NT2/D1 (cell line): ENCODE measurements at regions not wholly inside any gene's neighbourhood (a gene's known extent, or its start where the extent isn't known, plus 50 kb on each side); places are given as distances from the start of the nearest gene placed in this dataset.

Source experiments
- SUZ12 ChIP-seq: IDR thresholded peaks from 2 replicates; pipeline ENCODE4 v1.6.1; 2011; ENCODE audit not compliant: insufficient read length, insufficient read depth; ENCODE audit errors: extremely low read depth
- YY1 ChIP-seq: IDR thresholded peaks from 2 replicates; pipeline ENCODE4 v1.6.1; 2011; ENCODE audit not compliant: insufficient read length, insufficient read depth
- ZNF274 ChIP-seq: IDR thresholded peaks from 2 replicates; pipeline ENCODE4 v1.6.1; 2011; ENCODE audit warnings: mild to moderate bottlenecking, low read depth, low read length

DNA sequence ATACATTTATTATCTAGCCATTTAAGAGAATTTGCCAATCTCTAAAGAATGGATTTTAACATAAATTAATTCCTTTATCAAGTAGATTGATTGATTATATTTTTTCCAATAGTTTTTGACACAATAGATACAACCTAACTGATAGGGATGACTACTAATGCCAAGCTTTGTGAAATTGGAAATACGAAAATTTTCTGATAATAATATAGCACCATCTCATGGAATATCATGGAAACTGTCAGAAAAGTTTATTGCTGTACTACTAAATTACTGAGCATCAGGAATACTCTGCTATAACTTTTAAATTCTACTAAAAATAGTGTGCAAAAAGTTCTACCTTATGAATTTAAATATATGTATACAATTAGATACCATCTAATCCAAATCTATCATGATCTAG is 101.8 kb upstream of the MAP2 start:
- TF ChIP-seq ZNF274: no peak
- no peak for TF ChIP-seq SUZ12
- no peak for TF ChIP-seq YY1
